ENCODE measurements at regions not wholly inside any gene's neighbourhood (a gene's known extent, or its start where the extent isn't known, plus 50 kb on each side); places are given as distances from the start of the nearest gene placed in this dataset.
"Not testable (repeated sequence)": the region's sequence is repeated elsewhere in the genome, so short reads cannot be mapped to it uniquely, and the experiment has no call there.

- DNase-seq (ENCODE audit: low read depth in 2 of 2), result no peak
- no peaks in the 10 kb centered on the region for H3K27me3 ChIP-seq (ENCODE audit: control insufficient read depth, insufficient read depth, low read length)
- no peaks in the 10 kb centered on the region for H3K9me3 ChIP-seq (ENCODE audit: control insufficient read depth, insufficient read depth, low read depth, low read length)
- no peaks in the 10 kb centered on the region for H3K36me3 ChIP-seq (ENCODE audit: control insufficient read depth, insufficient read depth, low read length)
- no peaks in the 10 kb centered on the region for H3K79me2 ChIP-seq (ENCODE audit: control insufficient read depth, insufficient read depth, low read length)
- no peaks in the 10 kb centered on the region for H3K4me1 ChIP-seq (ENCODE audit: control insufficient read depth, extremely low read depth, insufficient read depth, low read length)
- TF ChIP-seq, protein P1, sequence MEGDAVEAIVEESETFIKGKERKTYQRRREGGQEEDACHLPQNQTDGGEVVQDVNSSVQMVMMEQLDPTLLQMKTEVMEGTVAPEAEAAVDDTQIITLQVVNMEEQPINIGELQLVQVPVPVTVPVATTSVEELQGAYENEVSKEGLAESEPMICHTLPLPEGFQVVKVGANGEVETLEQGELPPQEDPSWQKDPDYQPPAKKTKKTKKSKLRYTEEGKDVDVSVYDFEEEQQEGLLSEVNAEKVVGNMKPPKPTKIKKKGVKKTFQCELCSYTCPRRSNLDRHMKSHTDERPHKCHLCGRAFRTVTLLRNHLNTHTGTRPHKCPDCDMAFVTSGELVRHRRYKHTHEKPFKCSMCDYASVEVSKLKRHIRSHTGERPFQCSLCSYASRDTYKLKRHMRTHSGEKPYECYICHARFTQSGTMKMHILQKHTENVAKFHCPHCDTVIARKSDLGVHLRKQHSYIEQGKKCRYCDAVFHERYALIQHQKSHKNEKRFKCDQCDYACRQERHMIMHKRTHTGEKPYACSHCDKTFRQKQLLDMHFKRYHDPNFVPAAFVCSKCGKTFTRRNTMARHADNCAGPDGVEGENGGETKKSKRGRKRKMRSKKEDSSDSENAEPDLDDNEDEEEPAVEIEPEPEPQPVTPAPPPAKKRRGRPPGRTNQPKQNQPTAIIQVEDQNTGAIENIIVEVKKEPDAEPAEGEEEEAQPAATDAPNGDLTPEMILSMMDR (conservative IDR thresholded peaks at IDR 0.05 in 1 of 2, IDR thresholded peaks at IDR 0.05 in 1 of 2; ENCODE audit: low read depth in 1 of 2, low read length in 2 of 2), result no peak
- no peak for TF ChIP-seq EZH2 (IDR thresholded peaks at IDR 0.05; ENCODE audit: low read length, missing control alignments)
- no peak overlapping the region for H3K9ac ChIP-seq (ENCODE audit: insufficient read depth, low read length)
- H3K4me3 ChIP-seq (replicated peaks in 1 of 4; ENCODE audit: control extremely low read depth in 1 of 4, insufficient read depth in 1 of 4, low read depth in 3 of 4, low read length in 4 of 4), result no peak overlapping the region
- no peak overlapping the region for H3K27ac ChIP-seq (ENCODE audit: insufficient read depth, low read length)
- H2AFZ ChIP-seq (ENCODE audit: low read length), result no peak overlapping the region
- no peaks in the 10 kb centered on the region for H4K20me1 ChIP-seq (ENCODE audit: control insufficient read depth, extremely low read depth, insufficient read depth, low read length)
- no peak overlapping the region for H3K4me2 ChIP-seq (ENCODE audit: extremely low read depth, insufficient read depth, low read length)
Measured at GRCh38 chr13:21913010-21913409, 242.1 kb downstream of the FGF9 start.

DNA sequence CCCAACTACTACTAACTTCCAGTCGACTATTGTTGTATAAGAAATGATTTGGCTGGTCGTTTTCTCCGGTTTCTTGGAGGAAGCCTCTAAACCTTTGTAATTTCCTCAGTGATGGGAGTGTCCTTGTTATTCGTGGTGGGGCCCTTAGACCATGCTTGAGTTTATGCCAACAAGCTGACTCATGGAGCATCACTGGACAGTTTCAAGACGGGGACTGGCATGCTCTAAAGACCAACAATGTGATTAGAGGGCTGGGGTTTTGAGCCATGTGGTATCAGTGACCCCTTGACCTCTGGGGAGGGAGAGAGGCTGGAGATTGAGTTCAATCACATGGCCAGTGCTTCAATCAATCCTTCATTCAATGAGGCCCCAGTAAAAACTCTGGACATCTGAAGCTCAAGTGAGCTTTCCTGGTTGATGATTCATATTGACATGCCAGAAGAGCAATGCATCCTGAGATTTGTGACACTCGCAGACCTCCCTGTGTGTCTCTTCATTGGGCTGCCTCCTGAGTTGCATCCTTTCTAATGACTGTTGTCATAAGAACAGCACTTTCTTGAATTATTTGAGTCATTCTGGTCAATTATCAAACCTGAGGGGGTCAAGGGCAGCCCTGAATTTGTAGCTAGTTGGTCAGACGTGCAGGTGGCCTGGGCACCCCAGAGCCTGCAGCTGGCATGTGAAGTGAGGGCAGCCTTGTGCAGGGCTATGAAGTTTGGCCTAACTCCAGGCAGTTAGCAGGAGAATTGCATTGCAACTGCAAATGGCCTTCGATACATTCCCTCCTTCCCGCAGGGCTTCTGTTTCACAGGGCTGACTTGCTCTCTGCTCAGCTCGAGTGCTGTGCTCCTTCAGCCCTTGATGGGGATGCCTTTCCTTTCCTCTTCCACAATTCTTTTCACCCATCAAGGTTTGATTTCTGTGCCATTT lies 246.5 kb downstream of the FGF9 start:
- no peak for DNase-seq (ENCODE audit: low read depth in 2 of 2)
- H3K4me1 ChIP-seq (ENCODE audit: control insufficient read depth, extremely low read depth, insufficient read depth, low read length), result no peaks in the 10 kb centered on the region
- H2AFZ ChIP-seq (ENCODE audit: low read length), result no peak overlapping the region
- H4K20me1 ChIP-seq (ENCODE audit: control insufficient read depth, extremely low read depth, insufficient read depth, low read length), result no peaks in the 10 kb centered on the region
- H3K27ac ChIP-seq (ENCODE audit: insufficient read depth, low read length), result no peak overlapping the region
- H3K4me2 ChIP-seq (ENCODE audit: extremely low read depth, insufficient read depth, low read length), result no peak overlapping the region
- no peaks in the 10 kb centered on the region for H3K9me3 ChIP-seq (ENCODE audit: control insufficient read depth, insufficient read depth, low read depth, low read length)
- TF ChIP-seq, protein P1 (conservative IDR thresholded peaks at IDR 0.05 in 1 of 2, IDR thresholded peaks at IDR 0.05 in 1 of 2; ENCODE audit: low read depth in 1 of 2, low read length in 2 of 2), result no peak
- TF ChIP-seq EZH2 (IDR thresholded peaks at IDR 0.05; ENCODE audit: low read length, missing control alignments), result no peak
- no peak overlapping the region for H3K9ac ChIP-seq (ENCODE audit: insufficient read depth, low read length)
- H3K79me2 ChIP-seq (ENCODE audit: control insufficient read depth, insufficient read depth, low read length), result no peaks in the 10 kb centered on the region
- no peaks in the 10 kb centered on the region for H3K36me3 ChIP-seq (ENCODE audit: control insufficient read depth, insufficient read depth, low read length)
- no peaks in the 10 kb centered on the region for H3K27me3 ChIP-seq (ENCODE audit: control insufficient read depth, insufficient read depth, low read length)
- H3K4me3 ChIP-seq (replicated peaks in 1 of 4; ENCODE audit: control extremely low read depth in 1 of 4, insufficient read depth in 1 of 4, low read depth in 3 of 4, low read length in 4 of 4), result no peak overlapping the region

GRCh38 chr13:21920802-21921201 lies 249.9 kb downstream of the FGF9 start:
- H3K9ac ChIP-seq (ENCODE audit: insufficient read depth, low read length); DNase-seq (ENCODE audit: low read depth in 2 of 2); H3K4me1 ChIP-seq (ENCODE audit: control insufficient read depth, extremely low read depth, insufficient read depth, low read length); H3K4me3 ChIP-seq (replicated peaks in 1 of 4; ENCODE audit: control extremely low read depth in 1 of 4, insufficient read depth in 1 of 4, low read depth in 3 of 4, low read length in 4 of 4); H2AFZ ChIP-seq (ENCODE audit: low read length); H4K20me1 ChIP-seq (ENCODE audit: control insufficient read depth, extremely low read depth, insufficient read depth, low read length); H3K79me2 ChIP-seq (ENCODE audit: control insufficient read depth, insufficient read depth, low read length); H3K27ac ChIP-seq (ENCODE audit: insufficient read depth, low read length); H3K9me3 ChIP-seq (ENCODE audit: control insufficient read depth, insufficient read depth, low read depth, low read length); H3K27me3 ChIP-seq (ENCODE audit: control insufficient read depth, insufficient read depth, low read length); H3K36me3 ChIP-seq (ENCODE audit: control insufficient read depth, insufficient read depth, low read length); H3K4me2 ChIP-seq (ENCODE audit: extremely low read depth, insufficient read depth, low read length): not testable (repeated sequence)
